Eye (tissue), 1 donor: ENCODE measurements at regions not wholly inside any gene's neighbourhood (a gene's known extent, or its start where the extent isn't known, plus 50 kb on each side); places are given as distances from the start of the nearest gene placed in this dataset.
"Not testable (repeated sequence)": the region's sequence is repeated elsewhere in the genome, so short reads cannot be mapped to it uniquely, and the experiment has no call there.

Source experiments
- DNase-seq: peaks from one replicate; pipeline ENCODE4 v3.0.0-alpha.2; 2015

- DNase-seq: peak; percentile 55
These were observed 89.2 kb upstream of the STMND1 start for GRCh38 chr6:17012421-17013225.

GRCh38 chr6:17011985-17012384 lies 89.9 kb upstream of the STMND1 start:
- no peak for DNase-seq

GRCh38 chr6:17007749-17008148 lies 94.1 kb upstream of the STMND1 start:
- no peak for DNase-seq

- DNase-seq: no peak
These were observed 95.3 kb upstream of the STMND1 start for GRCh38 chr6:17006543-17006942.

GRCh38 chr6:17004269-17004668 lies 97.6 kb upstream of the STMND1 start:
- DNase-seq: no peak

GRCh38 chr6:17002123-17002522 lies 99.7 kb upstream of the STMND1 start:
- DNase-seq: no peak

GRCh38 chr6:17001188-17001587 lies 100.7 kb upstream of the STMND1 start:
- DNase-seq: no peak

- no peak for DNase-seq
These were observed 102.1 kb upstream of the STMND1 start for GRCh38 chr6:16999491-17000436.

GRCh38 chr6:16998461-16998860 lies 103.4 kb upstream of the STMND1 start:
- DNase-seq: no peak

- no peak for DNase-seq
These were observed 106.2 kb upstream of the STMND1 start for GRCh38 chr6:16995511-16996250.

GRCh38 chr6:16993396-16993795 lies 108.5 kb upstream of the STMND1 start:
- DNase-seq: no peak

GRCh38 chr6:16991981-16992629 lies 109.7 kb upstream of the STMND1 start:
- no peak for DNase-seq

- DNase-seq: not testable (repeated sequence)
These were observed 111.9 kb upstream of the STMND1 start for GRCh38 chr6:16989976-16990375.

- DNase-seq: no peak
These were observed 112.5 kb upstream of the STMND1 start for GRCh38 chr6:16989382-16989781.

- no peak for DNase-seq
These were observed 113.9 kb upstream of the STMND1 start for GRCh38 chr6:16987996-16988395.

GRCh38 chr6:16985513-16986284 lies 116.2 kb upstream of the STMND1 start:
- DNase-seq: peak; percentile 39

GRCh38 chr6:16982807-16983206 lies 119.0 kb upstream of the STMND1 start:
- DNase-seq: peak; percentile 78

GRCh38 chr6:16979677-16980370 lies 122.0 kb upstream of the STMND1 start:
- DNase-seq: no peak

- no peak for DNase-seq
These were observed 123.2 kb upstream of the STMND1 start for GRCh38 chr6:16978686-16979085.

- no peak for DNase-seq
These were observed 125.3 kb upstream of the STMND1 start for GRCh38 chr6:16976385-16977183.
